PC-3 (cell line): ENCODE measurements at regions not wholly inside any gene's neighbourhood (a gene's known extent, or its start where the extent isn't known, plus 50 kb on each side); places are given as distances from the start of the nearest gene placed in this dataset.

ENCODE experiments used
- EZH2phosphoT487 ChIP-seq: fragments of 300-600 bp; sonication (generic); IDR thresholded peaks from 2 replicates; pipeline ENCODE4 v1.6.1; 2018; ENCODE audit warnings: mild to moderate bottlenecking, antibody characterized with exemption, low read length, borderline replicate concordance
- TF ChIP-seq, protein P1 (sequence below): fragments of 300-600 bp; sonication (generic); conservative IDR thresholded peaks from 2 replicates; pipeline ENCODE4 v1.5.1; 2017; ENCODE audit warnings: antibody characterized with exemption, low read depth, mild to moderate bottlenecking, low read length

DNA sequence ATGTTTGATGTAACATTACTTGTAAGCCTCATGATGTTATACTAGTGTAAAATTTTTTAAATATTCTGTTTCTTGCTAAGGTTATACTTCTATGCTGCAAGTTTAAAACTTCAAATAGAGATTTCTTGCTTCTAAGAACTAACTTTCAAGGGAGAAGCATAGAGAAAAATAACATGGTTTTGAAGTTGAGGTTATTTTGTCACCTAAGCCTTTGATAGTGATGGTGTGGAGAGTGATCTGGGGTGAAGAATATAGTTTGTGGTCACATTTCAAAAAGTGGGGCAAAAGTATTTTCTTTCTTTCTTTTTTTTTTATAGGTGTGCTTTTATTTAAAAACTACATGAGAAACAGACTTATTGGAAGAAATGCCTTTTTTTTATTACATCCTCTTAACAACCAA lies 162.4 kb downstream of the GATA3 start:
- TF ChIP-seq, protein P1, sequence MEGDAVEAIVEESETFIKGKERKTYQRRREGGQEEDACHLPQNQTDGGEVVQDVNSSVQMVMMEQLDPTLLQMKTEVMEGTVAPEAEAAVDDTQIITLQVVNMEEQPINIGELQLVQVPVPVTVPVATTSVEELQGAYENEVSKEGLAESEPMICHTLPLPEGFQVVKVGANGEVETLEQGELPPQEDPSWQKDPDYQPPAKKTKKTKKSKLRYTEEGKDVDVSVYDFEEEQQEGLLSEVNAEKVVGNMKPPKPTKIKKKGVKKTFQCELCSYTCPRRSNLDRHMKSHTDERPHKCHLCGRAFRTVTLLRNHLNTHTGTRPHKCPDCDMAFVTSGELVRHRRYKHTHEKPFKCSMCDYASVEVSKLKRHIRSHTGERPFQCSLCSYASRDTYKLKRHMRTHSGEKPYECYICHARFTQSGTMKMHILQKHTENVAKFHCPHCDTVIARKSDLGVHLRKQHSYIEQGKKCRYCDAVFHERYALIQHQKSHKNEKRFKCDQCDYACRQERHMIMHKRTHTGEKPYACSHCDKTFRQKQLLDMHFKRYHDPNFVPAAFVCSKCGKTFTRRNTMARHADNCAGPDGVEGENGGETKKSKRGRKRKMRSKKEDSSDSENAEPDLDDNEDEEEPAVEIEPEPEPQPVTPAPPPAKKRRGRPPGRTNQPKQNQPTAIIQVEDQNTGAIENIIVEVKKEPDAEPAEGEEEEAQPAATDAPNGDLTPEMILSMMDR, result no peak
- no peak for TF ChIP-seq EZH2phosphoT487
